CD4-positive, alpha-beta T cell (primary cell): ENCODE measurements at regions not wholly inside any gene's neighbourhood (a gene's known extent, or its start where the extent isn't known, plus 50 kb on each side); places are given as distances from the start of the nearest gene placed in this dataset.

Experiments used
- ATAC-seq: fragments of 200-7000 bp; cut with Tn5 transposase; one replicate; pipeline ENCODE4 v1.10.0; 2022; ENCODE audit warnings: mild to moderate bottlenecking; ENCODE audit not compliant: poor library complexity
- CTCF ChIA-PET: fragments of 350-600 bp; sonication (Branson Sonifier 250); formaldehyde crosslinking; loops from one replicate; lab custom pipeline; 2021; ENCODE audit warnings: antibody characterized with exemption, inconsistent platforms; lab: Charles Lee
- POLR2A ChIA-PET: fragments of 350-600 bp; sonication (Branson Sonifier 250); formaldehyde crosslinking; loops from one replicate; lab custom pipeline; 2021; ENCODE audit warnings: antibody characterized with exemption, inconsistent platforms; lab: Charles Lee
- DNase-seq, 14 experiments: peaks; one replicate each; pipeline ENCODE4 v3.0.0-alpha.2; 2013 to 2020; ENCODE audit warnings: mixed read lengths in 2 of 14
- H3K27ac ChIP-seq, 2 donors: one replicate each; pipeline versions ENCODE4 v1.5.1 to v1.7.0; 2013; ENCODE audit warnings: low read length in 2 of 2, low read depth in 1 of 2, mild to moderate bottlenecking in 1 of 2
- H3K27me3 ChIP-seq, 2 experiments: 1 replicate in 1 of 2; 2 replicates in 1 of 2; pipeline versions ENCODE4 v1.6.1 to v1.7.0; 2013; ENCODE audit warnings: low read length in 2 of 2, control low read depth in 1 of 2, mild to moderate bottlenecking in 1 of 2, moderate library complexity in 1 of 2; ENCODE audit not compliant: insufficient read depth in 2 of 2, control insufficient read depth in 1 of 2
- H3K36me3 ChIP-seq: one replicate; pipeline ENCODE4 v1.6.1; 2013; ENCODE audit warnings: low read length, control low read depth; ENCODE audit not compliant: insufficient read depth
- H3K4me1 ChIP-seq: one replicate; pipeline ENCODE4 v1.6.1; 2013; ENCODE audit warnings: low read length, control low read depth; ENCODE audit not compliant: insufficient read depth
- H3K4me3 ChIP-seq: one replicate; pipeline ENCODE4 v1.5.1; 2013; ENCODE audit warnings: mild to moderate bottlenecking, low read length, moderate library complexity
- H3K9me3 ChIP-seq, 2 experiments: 1 replicate in 1 of 2; 2 replicates in 1 of 2; pipeline versions ENCODE4 v1.6.1 to v1.7.0; 2013; ENCODE audit warnings: low read length in 2 of 2, mild to moderate bottlenecking in 2 of 2, control low read depth in 1 of 2, moderate library complexity in 1 of 2; ENCODE audit not compliant: control insufficient read depth in 1 of 2, insufficient read depth in 1 of 2
- H3K27ac Mint-ChIP-seq: one replicate; pipeline ENCODE4 v1.8.0; 2020; ENCODE audit warnings: mixed read lengths
- H3K27me3 Mint-ChIP-seq: one replicate; pipeline ENCODE4 v1.8.0; 2021; ENCODE audit warnings: mixed read lengths
- H3K36me3 Mint-ChIP-seq: one replicate; pipeline ENCODE4 v1.8.0; 2021; ENCODE audit warnings: low read depth, mixed read lengths
- H3K4me1 Mint-ChIP-seq: one replicate; pipeline ENCODE4 v1.8.0; 2021; ENCODE audit warnings: low read depth, mixed read lengths
- H3K4me3 Mint-ChIP-seq: one replicate; pipeline ENCODE4 v1.8.0; 2020; ENCODE audit warnings: mild to moderate bottlenecking, mixed read lengths
- H3K9me3 Mint-ChIP-seq: one replicate; pipeline ENCODE4 v1.8.0; 2020; ENCODE audit warnings: mixed read lengths
- intact Hi-C, 2 experiments: fragments of 100-400 bp; cut with DNase I in 1 of 2; cut with micrococcal nuclease in 1 of 2; formaldehyde crosslinking; loops; one replicate each; pipeline versions ENCODE4 v1.15.1 to v1.9.0; 2023 to 2025; cut with DNase I, micrococcal nuclease
- TF ChIP-seq, protein P1 (sequence below): fragments of 200-600 bp; IDR thresholded peaks from one replicate; pipeline ENCODE4 v1.8.0; 2022; ENCODE audit warnings: antibody characterized with exemption, mild to moderate bottlenecking

DNA sequence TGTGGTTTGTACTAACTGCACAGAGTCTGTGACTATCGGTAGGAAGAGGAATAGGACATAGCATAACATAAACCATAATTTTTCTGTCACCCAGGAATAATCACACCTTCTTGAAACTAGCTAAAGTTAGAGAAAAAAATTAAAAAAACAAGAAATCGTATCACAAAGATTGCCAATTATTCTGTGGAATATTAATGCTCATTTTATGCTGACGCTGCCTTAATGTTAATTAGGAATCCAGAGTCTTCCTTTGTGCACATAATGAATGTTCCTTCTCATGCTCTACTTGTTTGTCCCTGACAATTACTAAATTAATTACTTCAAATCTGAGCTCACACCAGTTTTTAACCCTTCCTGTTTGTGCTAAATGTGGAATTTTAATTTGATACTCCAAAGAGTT lies 772.7 kb upstream of the EPHA5 start:
- Histone ChIP-seq H3K27ac (no peak overlapping the region), H3K9me3 (no peaks in the 10 kb centered on the region), H3K4me3 (no peak overlapping the region), H3K27me3 (no peaks in the 10 kb centered on the region), H3K4me1 (no peaks in the 10 kb centered on the region), H3K36me3 (no peaks in the 10 kb centered on the region)
- H3K27ac Mint-ChIP-seq: no peak overlapping the region
- H3K36me3 Mint-ChIP-seq: no peaks in the 10 kb centered on the region
- H3K4me3 Mint-ChIP-seq: no peak overlapping the region
- no peak for DNase-seq
- peaks cover 18% of the 10 kb centered on the region for H3K9me3 Mint-ChIP-seq
- TF ChIP-seq, protein P1, sequence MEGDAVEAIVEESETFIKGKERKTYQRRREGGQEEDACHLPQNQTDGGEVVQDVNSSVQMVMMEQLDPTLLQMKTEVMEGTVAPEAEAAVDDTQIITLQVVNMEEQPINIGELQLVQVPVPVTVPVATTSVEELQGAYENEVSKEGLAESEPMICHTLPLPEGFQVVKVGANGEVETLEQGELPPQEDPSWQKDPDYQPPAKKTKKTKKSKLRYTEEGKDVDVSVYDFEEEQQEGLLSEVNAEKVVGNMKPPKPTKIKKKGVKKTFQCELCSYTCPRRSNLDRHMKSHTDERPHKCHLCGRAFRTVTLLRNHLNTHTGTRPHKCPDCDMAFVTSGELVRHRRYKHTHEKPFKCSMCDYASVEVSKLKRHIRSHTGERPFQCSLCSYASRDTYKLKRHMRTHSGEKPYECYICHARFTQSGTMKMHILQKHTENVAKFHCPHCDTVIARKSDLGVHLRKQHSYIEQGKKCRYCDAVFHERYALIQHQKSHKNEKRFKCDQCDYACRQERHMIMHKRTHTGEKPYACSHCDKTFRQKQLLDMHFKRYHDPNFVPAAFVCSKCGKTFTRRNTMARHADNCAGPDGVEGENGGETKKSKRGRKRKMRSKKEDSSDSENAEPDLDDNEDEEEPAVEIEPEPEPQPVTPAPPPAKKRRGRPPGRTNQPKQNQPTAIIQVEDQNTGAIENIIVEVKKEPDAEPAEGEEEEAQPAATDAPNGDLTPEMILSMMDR: no peak
- no peaks in the 10 kb centered on the region for H3K27me3 Mint-ChIP-seq
- ChIA-PET POLR2A (no interaction called here), CTCF (no interaction called here)
- intact Hi-C loops: no loop called here
- H3K4me1 Mint-ChIP-seq: no peaks in the 10 kb centered on the region
- no peak for ATAC-seq

DNA sequence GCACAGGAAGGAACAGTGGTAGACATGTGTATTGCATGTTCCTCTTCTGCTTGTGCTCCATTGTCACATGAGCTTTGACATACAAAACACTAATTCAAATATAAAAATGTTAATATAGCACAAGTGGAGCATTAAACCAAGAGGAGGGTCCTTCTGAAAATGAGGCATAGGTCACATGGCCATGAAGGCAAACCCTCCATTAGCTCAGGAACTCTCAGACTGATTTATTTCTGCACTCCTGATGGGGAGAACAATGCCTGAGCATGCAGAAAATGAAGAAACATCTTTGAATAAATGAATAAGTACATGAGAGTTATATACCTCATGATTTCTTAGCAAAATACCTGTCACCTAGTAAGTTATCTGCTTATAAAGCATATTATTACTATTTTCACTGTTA lies 769.2 kb upstream of the EPHA5 start:
- intact Hi-C loops: no loop called here
- no peak overlapping the region for H3K27ac Mint-ChIP-seq
- ATAC-seq: no peak

DNA sequence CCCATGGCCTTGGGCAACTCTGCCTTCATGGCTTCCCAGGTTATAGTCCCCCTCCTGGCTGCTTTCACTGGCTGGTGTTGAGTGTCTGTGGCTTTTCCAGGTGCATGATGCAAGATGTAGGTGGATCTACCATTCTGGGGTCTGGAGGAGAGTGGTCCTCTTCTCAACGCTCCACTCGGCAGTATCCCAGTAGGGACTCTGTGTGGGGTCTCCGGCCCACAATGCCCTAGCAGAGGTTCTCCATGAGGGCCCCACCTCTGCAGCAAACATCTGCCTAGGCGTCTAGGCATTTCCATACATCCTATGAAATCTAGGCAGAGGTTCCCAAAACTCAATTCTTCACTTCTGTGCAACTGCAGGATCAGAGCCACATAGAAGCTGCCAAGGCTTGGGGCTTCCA lies 763.4 kb upstream of the EPHA5 start:
- H3K9me3 Mint-ChIP-seq: peaks cover 18% of the 10 kb centered on the region
- TF ChIP-seq, protein P1: no peak
- H3K27ac Mint-ChIP-seq: no peak overlapping the region
- Histone ChIP-seq H3K4me1 (no peaks in the 10 kb centered on the region), H3K27ac (no peak overlapping the region), H3K36me3 (no peaks in the 10 kb centered on the region), H3K4me3 (no peak overlapping the region), H3K9me3 (peaks cover 0 to 6% of the 10 kb centered on the region in 2 experiments), H3K27me3 (no peaks in the 10 kb centered on the region)
- ATAC-seq: no peak
- ChIA-PET POLR2A (no interaction called here), CTCF (no interaction called here)
- no peaks in the 10 kb centered on the region for H3K4me1 Mint-ChIP-seq
- DNase-seq: no peak
- H3K36me3 Mint-ChIP-seq: no peaks in the 10 kb centered on the region
- no peak overlapping the region for H3K4me3 Mint-ChIP-seq
- no peaks in the 10 kb centered on the region for H3K27me3 Mint-ChIP-seq
- intact Hi-C loops: no loop called here

More for the DNA sequence above, 769.2 kb upstream of the EPHA5 start:
- Histone ChIP-seq H3K9me3 (no peaks in the 10 kb centered on the region), H3K4me1 (no peaks in the 10 kb centered on the region), H3K4me3 (no peak overlapping the region), H3K36me3 (no peaks in the 10 kb centered on the region), H3K27me3 (no peaks in the 10 kb centered on the region), H3K27ac (no peak overlapping the region)
- ChIA-PET CTCF (no interaction called here), POLR2A (no interaction called here)
- no peak for DNase-seq
- no peak overlapping the region for H3K4me3 Mint-ChIP-seq
- no peaks in the 10 kb centered on the region for H3K27me3 Mint-ChIP-seq
- no peaks in the 10 kb centered on the region for H3K4me1 Mint-ChIP-seq
- no peaks in the 10 kb centered on the region for H3K36me3 Mint-ChIP-seq
- H3K9me3 Mint-ChIP-seq: peaks cover 24% of the 10 kb centered on the region
- TF ChIP-seq, protein P1: no peak
